Type B pancreatic cell (in vitro differentiated cells): ENCODE measurements at regions not wholly inside any gene's neighbourhood (a gene's known extent, or its start where the extent isn't known, plus 50 kb on each side); places are given as distances from the start of the nearest gene placed in this dataset.

Experiments used
- DNase-seq: peaks from one replicate; pipeline ENCODE4 v3.0.0; 2021; ENCODE audit warnings: mixed read lengths; ENCODE audit not compliant: unreplicated experiment; ENCODE audit errors: extremely low spot score
- H3K27ac Mint-ChIP-seq: 2 replicates; pipeline ENCODE4 v1.8.0; 2021; ENCODE audit warnings: mild to moderate bottlenecking, mixed read lengths
- H3K27me3 Mint-ChIP-seq: 2 replicates; pipeline ENCODE4 v1.8.0; 2021; ENCODE audit warnings: mixed read lengths
- H3K36me3 Mint-ChIP-seq: 2 replicates; pipeline ENCODE4 v1.8.0; 2021; ENCODE audit warnings: mixed read lengths
- H3K4me1 Mint-ChIP-seq: one replicate; pipeline ENCODE4 v1.8.0; 2021; ENCODE audit warnings: mixed read lengths; ENCODE audit not compliant: unreplicated experiment
- H3K4me3 Mint-ChIP-seq: 2 replicates; pipeline ENCODE4 v1.8.0; 2021; ENCODE audit warnings: mild to moderate bottlenecking, mixed read lengths
- H3K9me3 Mint-ChIP-seq: 2 replicates; pipeline ENCODE4 v1.8.0; 2021; ENCODE audit warnings: mixed read lengths
- TF ChIP-seq, protein P1 (sequence below): fragments of 200-600 bp; sonication (generic); conservative IDR thresholded peaks from 2 replicates; pipeline ENCODE4 v1.5.0; 2021; ENCODE audit warnings: antibody characterized with exemption, mild to moderate bottlenecking

DNA sequence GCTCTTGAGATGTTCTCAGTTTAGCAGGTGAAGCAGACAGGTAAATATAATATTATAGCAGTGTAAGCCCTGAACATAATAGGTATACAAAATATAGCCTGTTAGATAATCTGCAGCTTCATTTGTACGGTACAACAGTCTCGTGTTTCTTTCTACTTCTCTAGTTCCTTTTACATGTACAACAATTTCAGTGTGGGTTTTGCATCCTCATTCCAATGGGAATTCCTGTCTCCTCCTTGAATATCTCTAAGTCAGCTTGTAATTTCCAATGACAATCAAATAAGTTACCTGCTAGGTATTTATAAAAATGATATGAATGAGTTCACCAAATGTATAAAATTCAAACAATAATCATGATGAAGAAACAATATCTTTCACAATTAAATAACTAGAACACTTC lies 330.0 kb upstream of the RND3 start:
- Mint-ChIP-seq H3K36me3 (no peaks in the 10 kb centered on the region), H3K9me3 (peaks cover 7% of the 10 kb centered on the region), H3K27me3 (no peaks in the 10 kb centered on the region), H3K4me1 (peaks cover 5% of the 10 kb centered on the region), H3K4me3 (no peak overlapping the region), H3K27ac (no peak overlapping the region)
- no peak for DNase-seq
- TF ChIP-seq, protein P1, sequence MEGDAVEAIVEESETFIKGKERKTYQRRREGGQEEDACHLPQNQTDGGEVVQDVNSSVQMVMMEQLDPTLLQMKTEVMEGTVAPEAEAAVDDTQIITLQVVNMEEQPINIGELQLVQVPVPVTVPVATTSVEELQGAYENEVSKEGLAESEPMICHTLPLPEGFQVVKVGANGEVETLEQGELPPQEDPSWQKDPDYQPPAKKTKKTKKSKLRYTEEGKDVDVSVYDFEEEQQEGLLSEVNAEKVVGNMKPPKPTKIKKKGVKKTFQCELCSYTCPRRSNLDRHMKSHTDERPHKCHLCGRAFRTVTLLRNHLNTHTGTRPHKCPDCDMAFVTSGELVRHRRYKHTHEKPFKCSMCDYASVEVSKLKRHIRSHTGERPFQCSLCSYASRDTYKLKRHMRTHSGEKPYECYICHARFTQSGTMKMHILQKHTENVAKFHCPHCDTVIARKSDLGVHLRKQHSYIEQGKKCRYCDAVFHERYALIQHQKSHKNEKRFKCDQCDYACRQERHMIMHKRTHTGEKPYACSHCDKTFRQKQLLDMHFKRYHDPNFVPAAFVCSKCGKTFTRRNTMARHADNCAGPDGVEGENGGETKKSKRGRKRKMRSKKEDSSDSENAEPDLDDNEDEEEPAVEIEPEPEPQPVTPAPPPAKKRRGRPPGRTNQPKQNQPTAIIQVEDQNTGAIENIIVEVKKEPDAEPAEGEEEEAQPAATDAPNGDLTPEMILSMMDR = no peak

- H3K4me3 Mint-ChIP-seq = no peak overlapping the region
- H3K27ac Mint-ChIP-seq = no peak overlapping the region
- peaks cover 18% of the 10 kb centered on the region for H3K4me1 Mint-ChIP-seq
- H3K9me3 Mint-ChIP-seq = no peaks in the 10 kb centered on the region
- H3K27me3 Mint-ChIP-seq = no peaks in the 10 kb centered on the region
- no peak for DNase-seq
- TF ChIP-seq, protein P1 = no peak
- no peaks in the 10 kb centered on the region for H3K36me3 Mint-ChIP-seq
Observed at GRCh38 chr2:150812664-150813367, 325.3 kb upstream of the RND3 start.

DNA sequence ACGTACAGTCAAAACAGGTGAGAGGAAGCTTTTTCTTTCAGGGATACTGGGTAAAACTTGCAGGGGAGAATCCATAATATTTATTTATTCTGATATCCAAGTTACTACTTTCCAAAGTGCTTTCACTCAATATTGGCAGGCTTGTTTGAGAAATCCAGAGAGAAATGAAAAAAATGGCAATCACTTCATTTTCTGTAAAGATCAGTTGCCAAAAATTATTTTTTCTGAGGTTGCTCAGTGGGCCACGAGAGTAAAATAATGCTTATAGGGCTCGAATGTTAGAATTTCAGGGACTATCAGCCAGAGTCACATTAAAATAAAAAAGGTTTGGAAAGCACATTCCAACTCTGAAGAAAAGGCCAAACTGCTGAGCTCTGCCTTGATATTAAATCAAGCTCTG lies 324.6 kb upstream of the RND3 start:
- no peaks in the 10 kb centered on the region for H3K36me3 Mint-ChIP-seq
- H3K9me3 Mint-ChIP-seq = no peaks in the 10 kb centered on the region
- no peak for DNase-seq
- no peak overlapping the region for H3K4me3 Mint-ChIP-seq
- no peaks in the 10 kb centered on the region for H3K27me3 Mint-ChIP-seq
- TF ChIP-seq, protein P1 = no peak
- no peak overlapping the region for H3K27ac Mint-ChIP-seq
- peaks cover 18% of the 10 kb centered on the region for H3K4me1 Mint-ChIP-seq

DNA sequence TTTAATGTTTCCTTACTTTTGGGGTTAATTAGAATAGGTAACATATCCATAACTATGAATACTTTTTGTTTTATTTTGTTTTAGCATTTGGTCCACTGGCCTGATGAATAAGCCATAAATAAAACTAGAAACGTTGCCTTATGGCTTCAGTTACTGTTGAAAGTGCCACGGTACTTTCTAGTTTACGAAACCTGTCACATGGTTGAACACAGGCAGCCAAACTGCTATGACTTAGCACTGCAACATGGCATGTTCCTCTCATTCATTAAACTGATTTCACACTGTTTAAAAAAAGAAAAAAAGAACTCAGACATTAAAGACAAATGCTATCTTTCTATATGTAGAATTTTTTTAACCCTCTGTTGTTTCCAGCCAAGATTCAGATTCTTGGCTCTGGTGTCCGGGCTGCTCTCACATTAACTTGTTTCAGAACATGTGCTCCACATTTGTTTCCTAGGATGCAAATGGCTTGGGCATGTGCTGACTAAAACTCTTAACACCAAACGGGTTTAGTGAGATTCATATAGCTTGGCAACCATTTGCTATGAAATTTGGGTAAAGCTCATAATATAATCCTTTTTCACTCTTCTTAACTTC lies 323.9 kb upstream of the RND3 start:
- H3K36me3 Mint-ChIP-seq = no peaks in the 10 kb centered on the region
- H3K4me1 Mint-ChIP-seq = peaks cover 18% of the 10 kb centered on the region
- no peak overlapping the region for H3K27ac Mint-ChIP-seq
- H3K27me3 Mint-ChIP-seq = no peaks in the 10 kb centered on the region
- no peak overlapping the region for H3K4me3 Mint-ChIP-seq
- peaks cover 4% of the 10 kb centered on the region for H3K9me3 Mint-ChIP-seq
- DNase-seq = no peak
- TF ChIP-seq, protein P1 = no peak

DNA sequence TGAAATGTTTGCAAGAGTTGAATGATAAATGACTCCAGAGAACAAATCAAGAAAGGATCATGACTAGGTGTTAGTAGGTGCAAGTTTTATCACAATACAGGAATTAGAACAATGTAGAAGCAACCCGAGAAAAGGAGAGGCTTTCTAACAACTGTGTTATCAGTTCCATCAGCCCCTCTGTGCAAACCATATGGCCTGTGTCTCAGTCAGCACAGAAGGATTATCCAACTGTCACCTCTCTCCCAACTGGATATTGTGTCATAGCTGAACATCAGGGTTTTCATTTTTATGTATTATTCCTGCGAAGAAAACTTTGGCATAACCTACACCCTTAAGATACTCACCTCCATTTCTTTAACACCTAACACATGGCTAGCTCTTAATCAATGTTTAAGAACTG lies 321.6 kb upstream of the RND3 start:
- no peak for DNase-seq
- Mint-ChIP-seq H3K36me3 (no peaks in the 10 kb centered on the region), H3K4me1 (peaks cover 18% of the 10 kb centered on the region), H3K27ac (no peak overlapping the region), H3K9me3 (peaks cover 4% of the 10 kb centered on the region), H3K27me3 (no peaks in the 10 kb centered on the region), H3K4me3 (no peak overlapping the region)
- TF ChIP-seq, protein P1 = no peak
